GM12892 (cell line): ENCODE measurements at regions not wholly inside any gene's neighbourhood (a gene's known extent, or its start where the extent isn't known, plus 50 kb on each side); places are given as distances from the start of the nearest gene placed in this dataset.

ENCODE experiments used
- POLR2A ChIP-seq: IDR thresholded peaks from 2 replicates; pipeline ENCODE4 v1.6.1; 2011; ENCODE audit warnings: low read depth, low read length, control low read depth
- POLR2AphosphoS5 ChIP-seq: IDR thresholded peaks from 2 replicates; pipeline ENCODE4 v1.6.1; 2011; ENCODE audit warnings: low read depth, low read length, control low read depth
- TAF1 ChIP-seq: IDR thresholded peaks from 2 replicates; pipeline ENCODE4 v1.6.1; 2011; ENCODE audit warnings: low read depth, mild to moderate bottlenecking, control low read depth, low read length, borderline replicate concordance

GRCh38 chr10:45179691-45180090 lies 135.7 kb downstream of the OR13A1 start:
- no peak for TF ChIP-seq POLR2A
- TF ChIP-seq POLR2AphosphoS5: no peak
- TF ChIP-seq TAF1: no peak
